ENCODE measurements at regions not wholly inside any gene's neighbourhood (a gene's known extent, or its start where the extent isn't known, plus 50 kb on each side); places are given as distances from the start of the nearest gene placed in this dataset.

- no peak for TF ChIP-seq POLR2A (IDR thresholded peaks at IDR 0.05; ENCODE audit: low read length)
- no peak for TF ChIP-seq GATA1 (IDR thresholded peaks at IDR 0.05; ENCODE audit: low read depth, low read length)
These were observed 74.8 kb upstream of the SOX11 start for GRCh38 chr2:5617358-5617757.
